Activated B cell treated with CpG ODN at 0.5 μM for 24 hours (primary cell): ENCODE measurements at regions not wholly inside any gene's neighbourhood (a gene's known extent, or its start where the extent isn't known, plus 50 kb on each side); places are given as distances from the start of the nearest gene placed in this dataset.

Experiments used
- ATAC-seq: fragments of 200-7000 bp; cut with Tn5 transposase; one replicate; pipeline ENCODE4 v1.10.0; 2021; ENCODE audit warnings: low read depth, mild to moderate bottlenecking, moderate library complexity
- CTCF ChIA-PET: fragments of 350-600 bp; sonication (Branson Sonifier 250); formaldehyde crosslinking; loops from one replicate; lab custom pipeline; 2021; ENCODE audit warnings: antibody characterized with exemption; lab: Charles Lee
- POLR2A ChIA-PET: fragments of 350-600 bp; sonication (Branson Sonifier 250); formaldehyde crosslinking; loops from one replicate; lab custom pipeline; 2021; ENCODE audit warnings: antibody characterized with exemption; lab: Charles Lee
- DNase-seq: peaks from one replicate; pipeline ENCODE4 v3.0.0; 2022
- H3K27ac Mint-ChIP-seq: one replicate; pipeline ENCODE4 v1.8.0; 2020; ENCODE audit warnings: mixed read lengths
- H3K27me3 Mint-ChIP-seq: one replicate; pipeline ENCODE4 v1.8.0; 2021; ENCODE audit warnings: mixed read lengths
- H3K36me3 Mint-ChIP-seq: one replicate; pipeline ENCODE4 v1.8.0; 2021; ENCODE audit warnings: low read depth, mixed read lengths
- H3K4me1 Mint-ChIP-seq: one replicate; pipeline ENCODE4 v1.8.0; 2021; ENCODE audit warnings: mixed read lengths
- H3K4me3 Mint-ChIP-seq: one replicate; pipeline ENCODE4 v1.8.0; 2020; ENCODE audit warnings: mild to moderate bottlenecking, mixed read lengths
- H3K9me3 Mint-ChIP-seq: one replicate; pipeline ENCODE4 v1.8.0; 2020; ENCODE audit warnings: mixed read lengths
- CTCF ChIP-seq: fragments of 200-600 bp; IDR thresholded peaks from one replicate; pipeline ENCODE4 v1.8.0; 2022; ENCODE audit warnings: antibody characterized with exemption, mild to moderate bottlenecking
- intact Hi-C: fragments of 100-400 bp; cut with micrococcal nuclease; formaldehyde crosslinking; loops from one replicate; pipeline ENCODE4 v1.15.1; 2024

GRCh38 chr14:34365309-34365915 is 96.6 kb downstream of the SPTSSA start:
- DNase-seq = no peak
- no peaks in the 10 kb centered on the region for H3K9me3 Mint-ChIP-seq
- intact Hi-C loops = no loop called here
- H3K4me3 Mint-ChIP-seq = no peak overlapping the region
- ATAC-seq = no peak
- TF ChIP-seq CTCF = no peak
- ChIA-PET CTCF (no interaction called here), POLR2A (no interaction called here)
- H3K4me1 Mint-ChIP-seq = no peaks in the 10 kb centered on the region
- H3K36me3 Mint-ChIP-seq = no peaks in the 10 kb centered on the region
- H3K27ac Mint-ChIP-seq = no peak overlapping the region
- H3K27me3 Mint-ChIP-seq = peaks cover 14% of the 10 kb centered on the region

- TF ChIP-seq CTCF = no peak
- Mint-ChIP-seq H3K9me3 (no peaks in the 10 kb centered on the region), H3K27me3 (peaks cover 14% of the 10 kb centered on the region), H3K27ac (no peak overlapping the region), H3K4me3 (no peak overlapping the region), H3K36me3 (no peaks in the 10 kb centered on the region), H3K4me1 (no peaks in the 10 kb centered on the region)
- ChIA-PET POLR2A (no interaction called here), CTCF (interaction anchor here (0.6 kb wide), 1 partner anchor 1573 kb away, joined by 3 read pairs; no protein-coding TSS in a partner anchor)
- no peak for ATAC-seq
- no peak for DNase-seq
- intact Hi-C loops = no loop called here
Observed at GRCh38 chr14:34364201-34364600, 97.8 kb downstream of the SPTSSA start.

GRCh38 chr14:34363733-34364134 is 98.3 kb downstream of the SPTSSA start:
- POLR2A ChIA-PET = no interaction called here

GRCh38 chr14:34362641-34363251 is 99.3 kb downstream of the SPTSSA start:
- CTCF ChIA-PET = no interaction called here
- Mint-ChIP-seq H3K27me3 (peaks cover 14% of the 10 kb centered on the region), H3K27ac (no peak overlapping the region), H3K36me3 (no peaks in the 10 kb centered on the region), H3K4me3 (no peak overlapping the region), H3K9me3 (no peaks in the 10 kb centered on the region), H3K4me1 (no peaks in the 10 kb centered on the region)
- ATAC-seq (no peak), DNase-seq (no peak)
- POLR2A ChIA-PET = no interaction called here
- intact Hi-C loops = no loop called here
- no peak for TF ChIP-seq CTCF

More at GRCh38 chr14:34363733-34364134, 98.3 kb downstream of the SPTSSA start:
- H3K36me3 Mint-ChIP-seq = no peaks in the 10 kb centered on the region
- CTCF ChIA-PET = interaction anchor here (0.6 kb wide), 1 partner anchor 1574 kb away, joined by 3 read pairs; no protein-coding TSS in a partner anchor
- intact Hi-C loops = no loop called here
- H3K27me3 Mint-ChIP-seq = peaks cover 14% of the 10 kb centered on the region
- no peak overlapping the region for H3K27ac Mint-ChIP-seq
- no peak for DNase-seq
- no peak for TF ChIP-seq CTCF
- H3K9me3 Mint-ChIP-seq = no peaks in the 10 kb centered on the region
- no peak for ATAC-seq
- no peak overlapping the region for H3K4me3 Mint-ChIP-seq
- no peaks in the 10 kb centered on the region for H3K4me1 Mint-ChIP-seq

- no peak for TF ChIP-seq CTCF
- no peaks in the 10 kb centered on the region for H3K9me3 Mint-ChIP-seq
- H3K27me3 Mint-ChIP-seq = peaks cover 14% of the 10 kb centered on the region
- H3K27ac Mint-ChIP-seq = no peak overlapping the region
- no peaks in the 10 kb centered on the region for H3K4me1 Mint-ChIP-seq
- intact Hi-C loops = no loop called here
- H3K36me3 Mint-ChIP-seq = no peaks in the 10 kb centered on the region
- ChIA-PET CTCF (no interaction called here), POLR2A (no interaction called here)
- no peak overlapping the region for H3K4me3 Mint-ChIP-seq
- DNase-seq = no peak
- ATAC-seq = no peak
Observed at GRCh38 chr14:34361504-34362011, 100.5 kb downstream of the SPTSSA start.
